C4-2B (cell line): ENCODE measurements at regions not wholly inside any gene's neighbourhood (a gene's known extent, or its start where the extent isn't known, plus 50 kb on each side); places are given as distances from the start of the nearest gene placed in this dataset.
A peak's percentile ranks its signal among the peaks of the same experiment; 100 is the strongest.

ENCODE experiments used
- H3K27ac ChIP-seq: fragments of 450-650 bp; 2 replicates; pipeline ENCODE4 v1.5.1; 2017
- ZFX ChIP-seq: fragments of 450-650 bp; IDR thresholded peaks from 2 replicates; pipeline ENCODE4 v1.6.1; 2017
- TF ChIP-seq, protein P1 (sequence below): fragments of 450-650 bp; conservative IDR thresholded peaks from 2 replicates; pipeline ENCODE4 v1.5.1; 2017; ENCODE audit warnings: mild to moderate bottlenecking

- no peak overlapping the region for H3K27ac ChIP-seq
- TF ChIP-seq ZFX: no peak
- TF ChIP-seq, protein P1, sequence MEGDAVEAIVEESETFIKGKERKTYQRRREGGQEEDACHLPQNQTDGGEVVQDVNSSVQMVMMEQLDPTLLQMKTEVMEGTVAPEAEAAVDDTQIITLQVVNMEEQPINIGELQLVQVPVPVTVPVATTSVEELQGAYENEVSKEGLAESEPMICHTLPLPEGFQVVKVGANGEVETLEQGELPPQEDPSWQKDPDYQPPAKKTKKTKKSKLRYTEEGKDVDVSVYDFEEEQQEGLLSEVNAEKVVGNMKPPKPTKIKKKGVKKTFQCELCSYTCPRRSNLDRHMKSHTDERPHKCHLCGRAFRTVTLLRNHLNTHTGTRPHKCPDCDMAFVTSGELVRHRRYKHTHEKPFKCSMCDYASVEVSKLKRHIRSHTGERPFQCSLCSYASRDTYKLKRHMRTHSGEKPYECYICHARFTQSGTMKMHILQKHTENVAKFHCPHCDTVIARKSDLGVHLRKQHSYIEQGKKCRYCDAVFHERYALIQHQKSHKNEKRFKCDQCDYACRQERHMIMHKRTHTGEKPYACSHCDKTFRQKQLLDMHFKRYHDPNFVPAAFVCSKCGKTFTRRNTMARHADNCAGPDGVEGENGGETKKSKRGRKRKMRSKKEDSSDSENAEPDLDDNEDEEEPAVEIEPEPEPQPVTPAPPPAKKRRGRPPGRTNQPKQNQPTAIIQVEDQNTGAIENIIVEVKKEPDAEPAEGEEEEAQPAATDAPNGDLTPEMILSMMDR: no peak
Observed at GRCh38 chr9:115590011-115590410, 472.1 kb upstream of the TNC start.

DNA sequence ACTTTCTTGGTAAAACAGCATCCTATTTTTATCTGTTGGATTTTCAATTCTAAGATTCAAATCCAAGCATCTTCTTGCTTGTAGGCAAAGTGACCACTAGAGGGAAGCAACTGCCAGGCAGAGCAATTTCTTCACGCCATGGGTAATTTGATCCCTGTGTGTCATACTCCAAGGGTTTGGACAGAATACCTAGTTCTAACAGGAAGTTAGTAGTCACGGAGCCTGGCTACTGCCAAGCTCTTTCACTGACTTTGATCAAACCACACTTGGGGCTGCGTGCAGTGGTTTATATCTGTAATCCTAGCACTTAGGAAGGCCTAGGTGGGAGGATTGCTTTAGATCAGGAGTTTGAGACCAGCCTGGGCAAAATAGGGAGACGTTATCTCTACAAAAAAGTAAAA, 473.6 kb upstream of the TNC start:
- peak overlapping the region; percentile 58; the same call in 1 of the 2 replicates for H3K27ac ChIP-seq

DNA sequence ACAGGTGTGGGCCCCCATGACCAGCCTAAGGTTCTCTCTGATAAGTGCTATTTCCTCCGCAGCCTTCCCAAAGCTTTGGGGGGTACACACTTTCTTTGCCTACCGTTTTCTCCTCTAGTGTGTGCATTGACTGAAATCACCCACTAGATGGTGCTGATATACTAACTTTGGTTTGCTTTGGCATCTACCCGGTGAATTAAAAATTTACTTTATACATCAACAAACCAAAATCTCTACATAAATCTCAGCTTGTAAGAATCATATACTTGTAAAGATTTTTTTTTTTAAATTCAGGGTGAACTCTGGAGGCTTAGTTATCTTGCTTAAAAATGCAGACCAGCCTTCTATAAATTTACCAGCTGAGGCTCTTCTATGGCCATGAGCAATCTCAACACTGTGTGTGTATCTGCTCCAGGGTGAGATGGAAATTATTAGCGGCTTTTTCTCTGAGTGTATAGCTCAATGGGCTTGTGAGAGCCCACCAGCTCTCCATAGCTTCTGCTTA, 475.7 kb upstream of the TNC start:
- no peak for TF ChIP-seq ZFX
- TF ChIP-seq, protein P1: peak; percentile 87
- H3K27ac ChIP-seq: no peak overlapping the region

More for the DNA sequence above, 473.6 kb upstream of the TNC start:
- TF ChIP-seq, protein P1: peak; percentile 96
- no peak for TF ChIP-seq ZFX

DNA sequence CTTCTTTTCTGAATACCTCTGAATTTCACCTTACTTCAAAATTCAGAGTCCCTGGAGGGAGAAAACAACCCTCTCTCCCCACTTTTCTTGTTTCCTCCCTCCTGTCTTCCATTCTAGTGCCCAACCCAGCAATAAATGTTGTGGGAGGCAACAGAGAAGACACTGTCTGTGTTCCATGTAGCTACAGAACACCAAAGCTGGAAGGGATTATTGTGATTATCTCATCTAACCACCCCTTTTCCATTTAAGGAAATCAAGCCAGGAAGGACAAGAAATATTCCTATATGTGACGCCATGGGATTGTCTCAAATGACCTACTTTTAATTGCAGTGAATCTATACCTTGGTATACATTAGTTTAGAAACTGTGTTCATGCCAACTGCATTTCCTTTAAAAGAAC, 476.6 kb upstream of the TNC start:
- no peak for TF ChIP-seq ZFX
- TF ChIP-seq, protein P1: no peak
- H3K27ac ChIP-seq: no peak overlapping the region

- no peak for TF ChIP-seq ZFX
- TF ChIP-seq, protein P1: no peak
- no peak overlapping the region for H3K27ac ChIP-seq
Observed at GRCh38 chr9:115596021-115596745, 478.2 kb upstream of the TNC start.

DNA sequence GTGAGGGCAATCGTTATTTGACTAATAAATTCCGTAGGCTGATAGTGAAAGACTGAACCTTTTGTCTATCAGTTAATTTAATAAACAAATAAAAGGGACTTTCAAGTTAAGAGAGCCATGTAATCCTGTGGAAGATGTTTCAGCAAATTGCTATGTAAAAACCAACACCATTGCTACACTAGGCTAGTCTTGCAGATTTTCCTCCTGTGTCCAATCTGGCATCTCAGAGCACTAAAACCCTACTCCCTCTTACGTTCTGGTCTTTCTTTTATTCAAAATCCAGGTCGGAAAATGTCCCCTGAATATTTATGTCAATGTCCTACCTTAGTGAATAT, 478.8 kb upstream of the TNC start:
- no peak overlapping the region for H3K27ac ChIP-seq
- no peak for TF ChIP-seq ZFX
- TF ChIP-seq, protein P1: no peak

DNA sequence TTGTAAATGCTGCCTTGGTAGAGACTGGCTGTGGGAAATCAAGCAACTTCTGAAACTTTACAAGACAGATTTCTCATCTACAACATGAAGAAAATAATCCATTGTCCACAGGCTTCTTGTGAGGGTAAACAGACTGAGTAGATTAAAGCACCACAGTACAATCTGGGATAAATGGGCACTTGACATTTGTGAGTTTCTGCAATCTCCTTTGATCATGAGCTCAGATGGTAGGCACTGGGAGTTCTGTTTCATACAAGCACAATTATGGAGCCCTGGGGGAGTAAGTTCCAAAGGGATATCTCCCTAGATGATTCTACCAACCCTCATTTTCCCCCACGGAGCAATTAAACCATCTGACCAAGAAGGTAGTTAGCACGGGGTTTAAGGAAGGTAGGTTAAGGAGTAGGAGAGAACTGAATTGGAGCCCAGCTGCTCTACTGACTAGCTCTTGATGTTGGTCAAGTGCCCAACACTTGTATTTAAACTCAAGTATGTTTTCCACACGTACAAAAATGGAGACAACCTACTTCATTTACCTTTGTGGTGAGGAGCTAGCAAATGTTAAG, 479.5 kb upstream of the TNC start:
- no peak overlapping the region for H3K27ac ChIP-seq
- TF ChIP-seq, protein P1: no peak
- TF ChIP-seq ZFX: no peak
